ENCODE measurements at regions not wholly inside any gene's neighbourhood (a gene's known extent, or its start where the extent isn't known, plus 50 kb on each side); places are given as distances from the start of the nearest gene placed in this dataset.
"Not testable (repeated sequence)": the region's sequence is repeated elsewhere in the genome, so short reads cannot be mapped to it uniquely, and the experiment has no call there.

DNA sequence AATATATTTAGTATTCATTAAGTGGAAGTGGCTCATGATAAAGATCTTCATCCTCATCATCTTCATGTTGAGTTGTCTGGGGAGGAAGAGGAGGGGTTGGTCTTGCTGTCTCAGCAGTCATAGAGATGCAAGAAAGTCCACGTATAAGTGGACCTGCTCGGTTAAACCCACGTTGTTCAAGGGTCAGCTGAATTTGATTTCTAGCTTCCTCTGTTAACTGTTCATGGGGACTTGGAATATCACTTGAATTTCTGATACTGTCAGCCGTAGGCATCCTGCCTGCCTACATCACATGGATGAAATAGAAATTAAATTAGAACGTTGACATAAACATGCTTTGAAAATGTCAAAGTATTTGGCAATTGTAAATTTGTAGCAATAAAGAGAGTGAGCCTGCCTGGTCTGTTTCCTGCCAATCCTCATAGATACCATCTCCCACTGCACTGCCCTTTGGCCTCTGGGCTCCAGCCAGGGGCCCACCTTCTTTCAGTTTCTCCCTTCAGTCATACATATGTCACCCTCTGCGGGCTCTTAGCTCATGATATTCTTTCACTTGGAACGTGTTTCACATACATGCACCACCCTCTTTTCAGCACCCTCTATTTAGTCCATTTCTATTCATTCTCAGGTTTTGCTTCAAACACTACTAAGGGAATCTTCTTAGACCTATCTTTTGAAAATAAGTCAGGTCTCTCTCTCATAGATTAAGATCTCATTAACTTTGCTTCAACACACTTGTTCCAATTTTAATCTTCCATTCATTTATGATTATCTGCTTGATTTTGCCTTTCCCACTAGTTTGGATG is 376.3 kb downstream of the IPMK start:
- Histone ChIP-seq H3K9me3 (peaks cover 9% of the 10 kb centered on the region), H3K27me3 (replicated peaks; ENCODE audit: control insufficient read depth, insufficient read depth, low read length) (no peaks in the 10 kb centered on the region), H3K4me1 (peaks cover 4% of the 10 kb centered on the region; the same call in 1 of the 2 replicates), H3K36me3 (ENCODE audit: control insufficient read depth, insufficient read depth, low read length) (no peaks in the 10 kb centered on the region), H3K4me3 (ENCODE audit: low read depth, low read length) (no peak overlapping the region)
- Mint-ChIP-seq H3K4me1 (ENCODE audit: low read depth, unreplicated experiment) (peaks cover 8% of the 10 kb centered on the region), H3K36me3 (ENCODE audit: insufficient read depth, unreplicated experiment) (no peaks in the 10 kb centered on the region), H3K4me3 (ENCODE audit: unreplicated experiment) (no peak overlapping the region), H3K9me3 (ENCODE audit: unreplicated experiment) (peaks cover 21% of the 10 kb centered on the region), H3K27ac (ENCODE audit: unreplicated experiment) (no peak overlapping the region), H3K27me3 (ENCODE audit: insufficient read depth, unreplicated experiment) (no peaks in the 10 kb centered on the region)
- BruUV-seq (replicated peaks), result no TSS peak
- POLR2A ChIA-PET, result no interaction called here
- intact Hi-C loops (cut with micrococcal nuclease; ENCODE audit: unreplicated experiment), result loop anchor here (2.0 kb wide), 1 partner anchor 27 kb away; no protein-coding TSS in a partner anchor
- TF ChIP-seq, protein P1, sequence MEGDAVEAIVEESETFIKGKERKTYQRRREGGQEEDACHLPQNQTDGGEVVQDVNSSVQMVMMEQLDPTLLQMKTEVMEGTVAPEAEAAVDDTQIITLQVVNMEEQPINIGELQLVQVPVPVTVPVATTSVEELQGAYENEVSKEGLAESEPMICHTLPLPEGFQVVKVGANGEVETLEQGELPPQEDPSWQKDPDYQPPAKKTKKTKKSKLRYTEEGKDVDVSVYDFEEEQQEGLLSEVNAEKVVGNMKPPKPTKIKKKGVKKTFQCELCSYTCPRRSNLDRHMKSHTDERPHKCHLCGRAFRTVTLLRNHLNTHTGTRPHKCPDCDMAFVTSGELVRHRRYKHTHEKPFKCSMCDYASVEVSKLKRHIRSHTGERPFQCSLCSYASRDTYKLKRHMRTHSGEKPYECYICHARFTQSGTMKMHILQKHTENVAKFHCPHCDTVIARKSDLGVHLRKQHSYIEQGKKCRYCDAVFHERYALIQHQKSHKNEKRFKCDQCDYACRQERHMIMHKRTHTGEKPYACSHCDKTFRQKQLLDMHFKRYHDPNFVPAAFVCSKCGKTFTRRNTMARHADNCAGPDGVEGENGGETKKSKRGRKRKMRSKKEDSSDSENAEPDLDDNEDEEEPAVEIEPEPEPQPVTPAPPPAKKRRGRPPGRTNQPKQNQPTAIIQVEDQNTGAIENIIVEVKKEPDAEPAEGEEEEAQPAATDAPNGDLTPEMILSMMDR (IDR thresholded peaks at IDR 0.05; ENCODE audit: insufficient read depth in 1 of 2, low read depth in 1 of 2, low read length in 1 of 2, severe bottlenecking in 1 of 2, unreplicated experiment in 1 of 2), result no peak
- CTCF ChIA-PET, result interaction anchor here (1.0 kb wide), 1 partner anchor 261 kb away, joined by 3 read pairs; no protein-coding TSS in a partner anchor
- DNase-seq, result no peak

DNA sequence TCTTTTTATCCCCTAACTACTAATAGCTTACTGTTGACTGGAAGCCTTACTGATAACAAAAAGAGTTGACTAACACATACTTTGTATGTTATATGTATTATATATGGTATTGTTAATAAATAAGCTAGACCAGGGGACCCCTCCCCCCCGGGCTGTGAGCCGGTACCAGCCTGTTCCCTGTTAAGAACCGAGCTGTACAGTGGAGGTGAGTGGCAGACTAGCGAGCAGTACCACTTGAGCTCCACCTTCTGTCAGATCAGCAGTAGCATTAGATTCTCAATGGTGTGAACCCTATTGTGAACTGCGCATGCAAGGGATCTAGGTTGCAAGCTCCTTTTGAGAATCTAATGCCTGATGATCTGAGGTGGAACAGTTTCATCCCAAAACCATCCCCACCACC is 377.0 kb downstream of the IPMK start:
- intact Hi-C loops (cut with micrococcal nuclease; ENCODE audit: unreplicated experiment), result loop anchor here (2.0 kb wide), 1 partner anchor 26 kb away; no protein-coding TSS in a partner anchor
- DNase-seq, result no peak
- CTCF ChIA-PET, result interaction anchor here (0.6 to 1.0 kb wide), 2 partner anchors 196 to 262 kb away, joined by 3 read pairs; no protein-coding TSS in a partner anchor
- Histone ChIP-seq H3K4me3 (ENCODE audit: low read depth, low read length) (no peak overlapping the region), H3K27me3 (replicated peaks; ENCODE audit: control insufficient read depth, insufficient read depth, low read length) (no peaks in the 10 kb centered on the region), H3K36me3 (ENCODE audit: control insufficient read depth, insufficient read depth, low read length) (no peaks in the 10 kb centered on the region), H3K4me1 (peaks cover 4% of the 10 kb centered on the region; the same call in 1 of the 2 replicates), H3K9me3 (peaks cover 9% of the 10 kb centered on the region)
- no TSS peak for BruUV-seq (replicated peaks)
- Mint-ChIP-seq H3K4me3 (ENCODE audit: unreplicated experiment) (no peak overlapping the region), H3K27me3 (ENCODE audit: insufficient read depth, unreplicated experiment) (no peaks in the 10 kb centered on the region), H3K9me3 (ENCODE audit: unreplicated experiment) (peaks cover 21% of the 10 kb centered on the region), H3K4me1 (ENCODE audit: low read depth, unreplicated experiment) (peaks cover 8% of the 10 kb centered on the region), H3K36me3 (ENCODE audit: insufficient read depth, unreplicated experiment) (no peaks in the 10 kb centered on the region), H3K27ac (ENCODE audit: unreplicated experiment) (no peak overlapping the region)
- POLR2A ChIA-PET, result no interaction called here
- TF ChIP-seq, protein P1 (IDR thresholded peaks at IDR 0.05; ENCODE audit: insufficient read depth in 1 of 2, low read depth in 1 of 2, low read length in 1 of 2, severe bottlenecking in 1 of 2, unreplicated experiment in 1 of 2), result no peak

DNA sequence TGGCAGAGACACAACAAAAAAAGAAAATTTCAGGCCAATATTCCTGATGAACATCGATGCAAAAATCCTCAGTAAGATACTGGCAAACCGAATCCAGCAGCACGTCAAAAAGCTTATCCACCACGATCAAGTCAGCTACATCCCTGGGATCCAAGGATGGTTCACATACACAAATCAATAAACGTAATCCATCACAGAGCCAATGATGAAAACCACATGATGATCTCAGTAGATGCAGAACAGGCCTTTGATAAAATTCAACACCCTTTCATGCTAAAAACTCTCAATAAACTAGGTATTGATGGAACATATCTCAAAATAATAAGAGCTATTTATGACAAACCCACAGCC is 382.1 kb downstream of the IPMK start:
- H3K4me3 Mint-ChIP-seq (ENCODE audit: unreplicated experiment); DNase-seq; H3K4me3 ChIP-seq (ENCODE audit: low read depth, low read length); H3K27ac Mint-ChIP-seq (ENCODE audit: unreplicated experiment); POLR2A ChIA-PET; BruUV-seq (replicated peaks); H3K9me3 ChIP-seq; H3K36me3 ChIP-seq (ENCODE audit: control insufficient read depth, insufficient read depth, low read length); H3K27me3 Mint-ChIP-seq (ENCODE audit: insufficient read depth, unreplicated experiment); H3K4me1 Mint-ChIP-seq (ENCODE audit: low read depth, unreplicated experiment); H3K4me1 ChIP-seq; intact Hi-C loops (cut with micrococcal nuclease; ENCODE audit: unreplicated experiment); CTCF ChIA-PET; H3K36me3 Mint-ChIP-seq (ENCODE audit: insufficient read depth, unreplicated experiment); H3K27me3 ChIP-seq (replicated peaks; ENCODE audit: control insufficient read depth, insufficient read depth, low read length); H3K9me3 Mint-ChIP-seq (ENCODE audit: unreplicated experiment): not testable (repeated sequence)

All from Caco-2 (cell line).